ENCODE measurements at regions not wholly inside any gene's neighbourhood (a gene's known extent, or its start where the extent isn't known, plus 50 kb on each side); places are given as distances from the start of the nearest gene placed in this dataset.

- Histone ChIP-seq H3K27me3 (no peaks in the 10 kb centered on the region), H3K36me3 (ENCODE audit: low read depth, missing control alignments) (no peaks in the 10 kb centered on the region), H3K4me3 (no peak overlapping the region), H3K27ac (no peak overlapping the region), H3K4me1 (peaks cover 3% of the 10 kb centered on the region), H3K9me3 (no peaks in the 10 kb centered on the region)
- DNase-seq, result peak; percentile 41
- TF ChIP-seq POLR2A (IDR thresholded peaks at IDR 0.05) (no peak), CTCF (IDR thresholded peaks at IDR 0.05) (no peak)
- 42 to 49% methylated on average over 10 of the region's 10 CpGs for WGBS, 2 donors
- intact Hi-C loops (cut with DNase I; ENCODE audit: low total_unique reads), result no loop called here
These were observed 82.4 kb upstream of the PACRGL start for GRCh38 chr4:20617678-20618396.

- WGBS, 2 donors, result 41 to 55% methylated on average over 12 of the region's 12 CpGs
- TF ChIP-seq CTCF (IDR thresholded peaks at IDR 0.05) (no peak), POLR2A (IDR thresholded peaks at IDR 0.05) (no peak)
- Histone ChIP-seq H3K27ac (no peak overlapping the region), H3K27me3 (no peaks in the 10 kb centered on the region), H3K4me1 (peaks cover 4% of the 10 kb centered on the region), H3K9me3 (no peaks in the 10 kb centered on the region), H3K4me3 (no peak overlapping the region), H3K36me3 (ENCODE audit: low read depth, missing control alignments) (no peaks in the 10 kb centered on the region)
- DNase-seq, result no peak
- intact Hi-C loops (cut with DNase I; ENCODE audit: low total_unique reads), result no loop called here
These were observed 81.5 kb upstream of the PACRGL start for GRCh38 chr4:20618731-20619130.

GRCh38 chr4:20621476-20621875 lies 78.8 kb upstream of the PACRGL start:
- H3K9me3 ChIP-seq, result no peaks in the 10 kb centered on the region
- no peak overlapping the region for H3K4me3 ChIP-seq
- H3K27me3 ChIP-seq, result no peaks in the 10 kb centered on the region
- DNase-seq, result no peak
- H3K4me1 ChIP-seq, result peaks cover 11% of the 10 kb centered on the region
- intact Hi-C loops (cut with DNase I; ENCODE audit: low total_unique reads), result no loop called here
- no peak for TF ChIP-seq CTCF (IDR thresholded peaks at IDR 0.05)
- no peak for TF ChIP-seq POLR2A (IDR thresholded peaks at IDR 0.05)
- 36 to 63% methylated on average over 1 of the region's 1 CpG for WGBS, 2 donors
- no peak overlapping the region for H3K27ac ChIP-seq
- H3K36me3 ChIP-seq (ENCODE audit: low read depth, missing control alignments), result no peaks in the 10 kb centered on the region

- no peaks in the 10 kb centered on the region for H3K9me3 ChIP-seq
- no peaks in the 10 kb centered on the region for H3K36me3 ChIP-seq (ENCODE audit: low read depth, missing control alignments)
- no peak overlapping the region for H3K27ac ChIP-seq
- DNase-seq, result no peak
- no peak overlapping the region for H3K4me3 ChIP-seq
- intact Hi-C loops (cut with DNase I; ENCODE audit: low total_unique reads), result no loop called here
- WGBS, 2 donors, result 100% methylated on average over 1 of the region's 1 CpG
- H3K27me3 ChIP-seq, result no peaks in the 10 kb centered on the region
- TF ChIP-seq CTCF (IDR thresholded peaks at IDR 0.05) (no peak), POLR2A (IDR thresholded peaks at IDR 0.05) (no peak)
- peaks cover 11% of the 10 kb centered on the region for H3K4me1 ChIP-seq
These were observed 77.6 kb upstream of the PACRGL start for GRCh38 chr4:20622701-20623100.

GRCh38 chr4:20623939-20624338 lies 76.3 kb upstream of the PACRGL start:
- H3K27ac ChIP-seq, result no peak overlapping the region

More at GRCh38 chr4:20623939-20624338, 76.3 kb upstream of the PACRGL start:
- Histone ChIP-seq H3K4me1 (peaks cover 11% of the 10 kb centered on the region), H3K9me3 (no peaks in the 10 kb centered on the region), H3K4me3 (no peak overlapping the region), H3K36me3 (ENCODE audit: low read depth, missing control alignments) (no peaks in the 10 kb centered on the region), H3K27me3 (no peaks in the 10 kb centered on the region)
- no peak for TF ChIP-seq POLR2A (IDR thresholded peaks at IDR 0.05)
- no peak for TF ChIP-seq CTCF (IDR thresholded peaks at IDR 0.05)
- intact Hi-C loops (cut with DNase I; ENCODE audit: low total_unique reads), result no loop called here
- DNase-seq, result no peak
